Liver (tissue), 2 donors: ENCODE measurements at regions not wholly inside any gene's neighbourhood (a gene's known extent, or its start where the extent isn't known, plus 50 kb on each side); places are given as distances from the start of the nearest gene placed in this dataset.

Source experiments
- JUND ChIP-seq, 2 donors: IDR thresholded peaks; 2 replicates each; pipeline ENCODE4 v1.6.1; 2016; ENCODE audit warnings: antibody characterized with exemption in 2 of 2
- RXRA ChIP-seq, 2 donors: IDR thresholded peaks; 2 replicates each; pipeline ENCODE4 v1.6.1; 2017 to 2018; ENCODE audit warnings: antibody characterized with exemption in 2 of 2, mild to moderate bottlenecking in 1 of 2
- TAF1 ChIP-seq: conservative IDR thresholded peaks from 2 replicates; pipeline ENCODE4 v1.6.1; 2016; ENCODE audit warnings: antibody characterized with exemption, mild to moderate bottlenecking
- YY1 ChIP-seq: IDR thresholded peaks from 2 replicates; pipeline ENCODE4 v1.6.1; 2016; ENCODE audit warnings: antibody characterized with exemption, mild to moderate bottlenecking
- donor health status: healthy.

GRCh38 chr2:360124-360523, 72.2 kb upstream of the ALKAL2 start:
- TF ChIP-seq JUND (IDR thresholded peaks at IDR 0.05) (no peak), YY1 (no peak), RXRA (IDR thresholded peaks at IDR 0.05) (no peak), TAF1 (no peak)
